H1 (cell line): ENCODE measurements at regions not wholly inside any gene's neighbourhood (a gene's known extent, or its start where the extent isn't known, plus 50 kb on each side); places are given as distances from the start of the nearest gene placed in this dataset.

Source experiments
- CTCF ChIA-PET: fragments of 300-600 bp; sonication (Branson Sonifier 250); formaldehyde crosslinking; loops from one replicate; lab custom pipeline; 2021; ENCODE audit not compliant: partially characterized antibody; lab: Charles Lee
- POLR2A ChIA-PET: fragments of 300-600 bp; sonication (Branson Sonifier 250); formaldehyde crosslinking; loops from one replicate; lab custom pipeline; 2021; ENCODE audit warnings: inconsistent platforms; ENCODE audit not compliant: partially characterized antibody; lab: Charles Lee
- DNase-seq, 2 experiments: peaks; one replicate each; pipeline versions ENCODE4 v3.0.0 to v3.0.0-alpha.2; 2010 to 2022; ENCODE audit warnings: low spot score in 2 of 2, low read depth in 1 of 2, mixed read lengths in 1 of 2
- FAIRE-seq: peaks from 2 replicates; lab custom pipeline; 2011; peaks lifted over from hg19 to GRCh38; lab: Jason Lieb, UNC
- H2AFZ ChIP-seq: 2 replicates; pipeline ENCODE4 v1.8.1; 2012; ENCODE audit warnings: low read length, inconsistent platforms
- H2AK5ac ChIP-seq: 2 replicates; pipeline ENCODE4 v1.6.1; 2013; ENCODE audit warnings: low read depth, low read length
- H2BK120ac ChIP-seq: replicated peaks from 2 replicates; pipeline ENCODE3; 2013; ENCODE audit warnings: low read depth, low read length, inconsistent platforms
- H2BK12ac ChIP-seq: 2 replicates; pipeline ENCODE4 v1.6.1; 2013; ENCODE audit warnings: low read depth, low read length
- H2BK15ac ChIP-seq: 2 replicates; pipeline ENCODE4 v1.6.1; 2013; ENCODE audit warnings: low read length
- H2BK20ac ChIP-seq: 2 replicates; pipeline ENCODE4 v1.6.1; 2013; ENCODE audit warnings: low read length
- H2BK5ac ChIP-seq: 2 replicates; pipeline ENCODE4 v1.6.1; 2013; ENCODE audit warnings: low read depth, low read length
- H3K14ac ChIP-seq: 2 replicates; pipeline ENCODE4 v1.6.1; 2013; ENCODE audit warnings: inconsistent platforms; ENCODE audit not compliant: insufficient read length
- H3K18ac ChIP-seq: 2 replicates; pipeline ENCODE4 v1.6.1; 2013; ENCODE audit warnings: low read length; ENCODE audit errors: extremely low read depth
- H3K23ac ChIP-seq: 2 replicates; pipeline ENCODE4 v1.6.1; 2013; ENCODE audit warnings: inconsistent platforms; ENCODE audit not compliant: insufficient read length
- H3K23me2 ChIP-seq: 2 replicates; pipeline ENCODE4 v1.6.1; 2013; ENCODE audit warnings: low read depth, low read length
- H3K27ac ChIP-seq: 2 replicates; pipeline ENCODE4 v1.6.1; 2011; ENCODE audit warnings: low read depth, low read length, inconsistent platforms
- H3K27me3 ChIP-seq, 4 experiments: replicated peaks in 1 of 4; 1 replicate in 1 of 4; 2 replicates in 3 of 4; pipeline versions ENCODE4 v1.6.1 to v1.8.1; 2011 to 2013; ENCODE audit warnings: low read length in 3 of 4, mild to moderate bottlenecking in 3 of 4, inconsistent platforms in 2 of 4, mixed read lengths in 2 of 4, moderate library complexity in 1 of 4; ENCODE audit not compliant: control insufficient read depth in 3 of 4, insufficient read depth in 3 of 4; ENCODE audit errors: extremely low read depth in 1 of 4
- H3K36me3 ChIP-seq, 4 experiments: 2 replicates each; pipeline versions ENCODE4 v1.6.1 to v1.8.1; 2011 to 2013; ENCODE audit warnings: mild to moderate bottlenecking in 4 of 4, low read length in 3 of 4, moderate library complexity in 2 of 4, control low read depth in 1 of 4, inconsistent platforms in 1 of 4; ENCODE audit not compliant: insufficient read depth in 4 of 4, control insufficient read depth in 2 of 4
- H3K4ac ChIP-seq: replicated peaks from 2 replicates; pipeline ENCODE3; 2013; ENCODE audit warnings: low read length, low read depth, mixed read lengths, inconsistent platforms; ENCODE audit not compliant: insufficient read length
- H3K4me1 ChIP-seq, 4 experiments: replicated peaks in 1 of 4; 1 replicate in 1 of 4; 2 replicates in 3 of 4; pipeline versions ENCODE4 v1.6.1 to v1.8.1; 2011 to 2013; ENCODE audit warnings: low read length in 3 of 4, inconsistent platforms in 2 of 4, mixed read lengths in 1 of 4; ENCODE audit not compliant: insufficient read depth in 4 of 4, control insufficient read depth in 3 of 4
- H3K4me2 ChIP-seq, 2 experiments: 2 replicates each; pipeline versions ENCODE4 v1.6.1 to v1.8.1; 2011 to 2013; ENCODE audit warnings: low read depth in 2 of 2, low read length in 2 of 2, control low read depth in 1 of 2, inconsistent platforms in 1 of 2, mild to moderate bottlenecking in 1 of 2; ENCODE audit not compliant: insufficient read depth in 1 of 2
- H3K4me3 ChIP-seq, 4 experiments: fragments of 200-600, 300-600 bp in 1 of 4; sonication (generic), shearing (Covaris generic), sonication (Bioruptor Twin) in 1 of 4; 2 replicates each; pipeline versions ENCODE4 v1.5.1 to v1.8.1; 2011 to 2016; ENCODE audit warnings: low read length in 4 of 4, low read depth in 3 of 4, control low read depth in 2 of 4, inconsistent platforms in 2 of 4, mild to moderate bottlenecking in 2 of 4, mixed read lengths in 1 of 4, moderate library complexity in 1 of 4; ENCODE audit not compliant: insufficient read depth in 2 of 4; ENCODE audit errors: extremely low read depth in 1 of 4
- H3K56ac ChIP-seq: replicated peaks from 2 replicates; pipeline ENCODE3; 2013; ENCODE audit warnings: low read depth, mild to moderate bottlenecking, mixed read lengths, low read length, inconsistent platforms; ENCODE audit not compliant: insufficient read length
- H3K79me1 ChIP-seq: 2 replicates; pipeline ENCODE4 v1.6.1; 2013; ENCODE audit warnings: low read depth, low read length, control low read depth
- H3K79me2 ChIP-seq, 2 experiments: 2 replicates each; pipeline versions ENCODE4 v1.6.1 to v1.8.1; 2012 to 2013; ENCODE audit warnings: low read length in 2 of 2, mild to moderate bottlenecking in 2 of 2, inconsistent platforms in 1 of 2; ENCODE audit not compliant: insufficient read depth in 2 of 2, control insufficient read depth in 1 of 2
- H3K9ac ChIP-seq, 4 experiments: replicated peaks in 1 of 4; 1 replicate in 1 of 4; 2 replicates in 3 of 4; pipeline versions ENCODE4 v1.6.1 to v1.8.1; 2011 to 2013; ENCODE audit warnings: low read depth in 3 of 4, low read length in 3 of 4, control low read depth in 2 of 4, mild to moderate bottlenecking in 2 of 4, moderate library complexity in 2 of 4, inconsistent platforms in 1 of 4; ENCODE audit errors: extremely low read depth in 1 of 4
- H3K9me3 ChIP-seq, 2 experiments: 2 replicates each; pipeline versions ENCODE4 v1.6.1 to v1.8.1; 2012 to 2013; ENCODE audit warnings: mild to moderate bottlenecking in 2 of 2, moderate library complexity in 2 of 2, control low read depth in 1 of 2, inconsistent platforms in 1 of 2, low read depth in 1 of 2, low read length in 1 of 2, mixed read lengths in 1 of 2; ENCODE audit not compliant: insufficient read depth in 2 of 2
- H4K20me1 ChIP-seq, 2 experiments: replicated peaks in 1 of 2; 2 replicates each; pipeline versions ENCODE3 to v1.8.1; 2011 to 2013; ENCODE audit warnings: inconsistent platforms in 2 of 2, low read length in 2 of 2, mild to moderate bottlenecking in 1 of 2; ENCODE audit not compliant: insufficient read depth in 2 of 2, control insufficient read depth in 1 of 2
- H4K5ac ChIP-seq: 2 replicates; pipeline ENCODE4 v1.6.1; 2013; ENCODE audit warnings: low read length, low read depth, mixed read lengths, inconsistent platforms; ENCODE audit not compliant: insufficient read length
- H4K8ac ChIP-seq: 2 replicates; pipeline ENCODE4 v1.8.0; 2013; ENCODE audit warnings: mild to moderate bottlenecking, moderate library complexity, low read length, inconsistent platforms; ENCODE audit not compliant: insufficient read depth; ENCODE audit errors: extremely low read depth
- H4K91ac ChIP-seq: replicated peaks from 2 replicates; pipeline ENCODE3; 2013; ENCODE audit warnings: low read length, mixed read lengths, inconsistent platforms; ENCODE audit not compliant: insufficient read length
- ATF3 ChIP-seq: IDR thresholded peaks from 2 replicates; pipeline ENCODE4 v1.6.1; 2011; ENCODE audit warnings: low read depth, mild to moderate bottlenecking, low read length; ENCODE audit not compliant: insufficient read depth
- CREB1 ChIP-seq: IDR thresholded peaks from 2 replicates; pipeline ENCODE4 v1.6.1; 2012; ENCODE audit warnings: inconsistent platforms
- RAD21 ChIP-seq, 2 experiments: IDR thresholded peaks in 1 of 2; conservative IDR thresholded peaks in 1 of 2; 2 replicates each; pipeline ENCODE4 v1.6.1; 2011; ENCODE audit warnings: low read depth in 2 of 2, low read length in 2 of 2, improper control_type of control experiment in 1 of 2, inconsistent platforms in 1 of 2, mild to moderate bottlenecking in 1 of 2, moderate library complexity in 1 of 2
- SUZ12 ChIP-seq: fragments of 200-600 bp; sonication (generic); IDR thresholded peaks from 2 replicates; pipeline ENCODE4 v1.6.1; 2012; ENCODE audit warnings: mild to moderate bottlenecking, inconsistent platforms, low read length, moderate library complexity, mixed read lengths
- TF ChIP-seq, protein P1 (sequence below), 3 experiments: IDR thresholded peaks; 1 replicate in 2 of 3; 2 replicates in 1 of 3; pipeline versions ENCODE4 v1.5.1 to v1.6.1; 2011; ENCODE audit warnings: low read length in 3 of 3, mild to moderate bottlenecking in 3 of 3, inconsistent platforms in 2 of 3, low read depth in 1 of 3, moderate library complexity in 1 of 3; ENCODE audit not compliant: insufficient read depth in 1 of 3; ENCODE audit errors: control extremely low read depth in 1 of 3
- TF ChIP-seq, protein P2 (sequence below): IDR thresholded peaks from 2 replicates; pipeline ENCODE4 v1.6.1; 2012; ENCODE audit warnings: low read length, inconsistent platforms

- CTCF ChIA-PET = interaction anchor here (0.6 to 1.7 kb wide), 11 partner anchors 9 to 216 kb away, joined by 3 to 8 read pairs (median 3); no protein-coding TSS in a partner anchor
- DNase-seq = no peak
- no peaks in the 10 kb centered on the region for H3K79me2 ChIP-seq
Measured at GRCh38 chr6:2524090-2524489, 226.6 kb downstream of the MYLK4 start.

More at GRCh38 chr6:2524090-2524489, 226.6 kb downstream of the MYLK4 start:
- no peak overlapping the region for H2BK5ac ChIP-seq
- H3K4me1 ChIP-seq = no peaks in the 10 kb centered on the region
- no peaks in the 10 kb centered on the region for H3K23me2 ChIP-seq
- TF ChIP-seq RAD21 (IDR thresholded peaks at IDR 0.05 in 1 of 2, conservative IDR thresholded peaks at IDR 0.05 in 1 of 2; ENCODE audit: low read depth in 2 of 2, low read length in 2 of 2) (peak; percentile 25 to 39; a peak in 3 of 4 replicates), CREB1 (no peak), SUZ12 (no peak), ATF3 (no peak)
- TF ChIP-seq, protein P1, sequence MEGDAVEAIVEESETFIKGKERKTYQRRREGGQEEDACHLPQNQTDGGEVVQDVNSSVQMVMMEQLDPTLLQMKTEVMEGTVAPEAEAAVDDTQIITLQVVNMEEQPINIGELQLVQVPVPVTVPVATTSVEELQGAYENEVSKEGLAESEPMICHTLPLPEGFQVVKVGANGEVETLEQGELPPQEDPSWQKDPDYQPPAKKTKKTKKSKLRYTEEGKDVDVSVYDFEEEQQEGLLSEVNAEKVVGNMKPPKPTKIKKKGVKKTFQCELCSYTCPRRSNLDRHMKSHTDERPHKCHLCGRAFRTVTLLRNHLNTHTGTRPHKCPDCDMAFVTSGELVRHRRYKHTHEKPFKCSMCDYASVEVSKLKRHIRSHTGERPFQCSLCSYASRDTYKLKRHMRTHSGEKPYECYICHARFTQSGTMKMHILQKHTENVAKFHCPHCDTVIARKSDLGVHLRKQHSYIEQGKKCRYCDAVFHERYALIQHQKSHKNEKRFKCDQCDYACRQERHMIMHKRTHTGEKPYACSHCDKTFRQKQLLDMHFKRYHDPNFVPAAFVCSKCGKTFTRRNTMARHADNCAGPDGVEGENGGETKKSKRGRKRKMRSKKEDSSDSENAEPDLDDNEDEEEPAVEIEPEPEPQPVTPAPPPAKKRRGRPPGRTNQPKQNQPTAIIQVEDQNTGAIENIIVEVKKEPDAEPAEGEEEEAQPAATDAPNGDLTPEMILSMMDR (IDR thresholded peaks at IDR 0.05; ENCODE audit: control extremely low read depth in 1 of 3, insufficient read depth in 1 of 3, low read depth in 1 of 3, low read length in 3 of 3) = peak; percentile 16 to 68 (median 36)
- TF ChIP-seq, protein P2, sequence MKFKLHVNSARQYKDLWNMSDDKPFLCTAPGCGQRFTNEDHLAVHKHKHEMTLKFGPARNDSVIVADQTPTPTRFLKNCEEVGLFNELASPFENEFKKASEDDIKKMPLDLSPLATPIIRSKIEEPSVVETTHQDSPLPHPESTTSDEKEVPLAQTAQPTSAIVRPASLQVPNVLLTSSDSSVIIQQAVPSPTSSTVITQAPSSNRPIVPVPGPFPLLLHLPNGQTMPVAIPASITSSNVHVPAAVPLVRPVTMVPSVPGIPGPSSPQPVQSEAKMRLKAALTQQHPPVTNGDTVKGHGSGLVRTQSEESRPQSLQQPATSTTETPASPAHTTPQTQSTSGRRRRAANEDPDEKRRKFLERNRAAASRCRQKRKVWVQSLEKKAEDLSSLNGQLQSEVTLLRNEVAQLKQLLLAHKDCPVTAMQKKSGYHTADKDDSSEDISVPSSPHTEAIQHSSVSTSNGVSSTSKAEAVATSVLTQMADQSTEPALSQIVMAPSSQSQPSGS = no peak
- H3K4ac ChIP-seq = no peak overlapping the region
- no peaks in the 10 kb centered on the region for H3K36me3 ChIP-seq
- FAIRE-seq = no peak
- no peak overlapping the region for H2BK20ac ChIP-seq
- no peak overlapping the region for H3K4me2 ChIP-seq
- H4K91ac ChIP-seq = no peak overlapping the region
- no peak overlapping the region for H3K27ac ChIP-seq
- no peak overlapping the region for H2AFZ ChIP-seq
- no peak overlapping the region for H3K23ac ChIP-seq
- no peak overlapping the region for H3K14ac ChIP-seq
- H2BK12ac ChIP-seq = no peak overlapping the region
- no peaks in the 10 kb centered on the region for H3K79me1 ChIP-seq
- no peak overlapping the region for H4K8ac ChIP-seq
- H3K9ac ChIP-seq = no peak overlapping the region
- POLR2A ChIA-PET = no interaction called here
- H2BK15ac ChIP-seq = no peak overlapping the region
- no peak overlapping the region for H2AK5ac ChIP-seq
- no peaks in the 10 kb centered on the region for H4K20me1 ChIP-seq
- no peak overlapping the region for H2BK120ac ChIP-seq
- no peak overlapping the region for H4K5ac ChIP-seq
- H3K4me3 ChIP-seq = no peak overlapping the region
- no peaks in the 10 kb centered on the region for H3K27me3 ChIP-seq
- H3K9me3 ChIP-seq = peaks cover 15 to 16% of the 10 kb centered on the region in 2 experiments
- no peak overlapping the region for H3K18ac ChIP-seq
- H3K56ac ChIP-seq = no peak overlapping the region
